Neural cell (in vitro differentiated cells): ENCODE measurements at regions not wholly inside any gene's neighbourhood (a gene's known extent, or its start where the extent isn't known, plus 50 kb on each side); places are given as distances from the start of the nearest gene placed in this dataset.

ENCODE experiments used
- H2AFZ ChIP-seq: fragments of 200-600, 300-800 bp; sonication (generic), shearing (Covaris generic); 2 replicates; pipeline ENCODE4 v1.6.0; 2014; ENCODE audit warnings: low read depth, mild to moderate bottlenecking, antibody characterized with exemption, low read length, moderate library complexity
- H3F3A ChIP-seq: fragments of 200-600 bp; shearing (Covaris generic); 2 replicates; pipeline ENCODE4 v1.6.1; 2016; ENCODE audit warnings: mild to moderate bottlenecking, moderate library complexity, mixed read lengths, antibody characterized with exemption, low read length; ENCODE audit not compliant: insufficient read depth, poor library complexity, severe bottlenecking
- H3K27ac ChIP-seq: fragments of 200-600, 300-800 bp; sonication (generic), shearing (Covaris generic); 2 replicates; pipeline ENCODE4 v1.5.1; 2014; ENCODE audit warnings: mild to moderate bottlenecking, low read length, moderate library complexity
- H3K27me3 ChIP-seq: fragments of 300-800, 200-600 bp; sonication (generic), shearing (Covaris generic); 2 replicates; pipeline ENCODE4 v1.6.0; 2014; ENCODE audit warnings: mild to moderate bottlenecking, low read depth, low read length, moderate library complexity; ENCODE audit not compliant: insufficient read depth
- H3K36me3 ChIP-seq: fragments of 300-800, 200-600 bp; sonication (generic), shearing (Covaris generic); 2 replicates; pipeline ENCODE4 v1.5.1; 2014; ENCODE audit warnings: mild to moderate bottlenecking, antibody characterized with exemption, low read length, moderate library complexity; ENCODE audit not compliant: insufficient read depth
- H3K4me2 ChIP-seq: fragments of 300-800, 200-600 bp; sonication (generic), shearing (Covaris generic); 2 replicates; pipeline ENCODE4 v1.6.0; 2014; ENCODE audit warnings: mild to moderate bottlenecking, low read length
- H3K4me3 ChIP-seq: fragments of 300-800, 200-600 bp; sonication (generic), shearing (Covaris generic); 2 replicates; pipeline ENCODE4 v1.5.1; 2014; ENCODE audit warnings: mild to moderate bottlenecking, low read length, moderate library complexity
- H3K79me2 ChIP-seq: fragments of 200-600 bp; shearing (Covaris generic); replicated peaks from 2 replicates; pipeline ENCODE4 v1.6.0; 2014; ENCODE audit warnings: mild to moderate bottlenecking, low read length, moderate library complexity; ENCODE audit not compliant: insufficient read depth
- H3K9ac ChIP-seq: fragments of 300-800, 200-600 bp; sonication (generic), shearing (Covaris generic); 2 replicates; pipeline ENCODE4 v1.6.1; 2016; ENCODE audit warnings: mild to moderate bottlenecking, low read length, mixed read lengths
- H3K9me2 ChIP-seq: fragments of 200-600 bp; shearing (Covaris generic); 2 replicates; pipeline ENCODE4 v1.6.1; 2016; ENCODE audit warnings: mild to moderate bottlenecking, low read length, mixed read lengths; ENCODE audit not compliant: insufficient read depth
- H3K9me3 ChIP-seq: fragments of 200-600, 300-800 bp; sonication (generic), shearing (Covaris generic); 2 replicates; pipeline ENCODE4 v1.6.1; 2016; ENCODE audit warnings: mild to moderate bottlenecking, mixed run types, low read length, moderate library complexity, mixed read lengths
- H4K20me1 ChIP-seq: fragments of 200-600 bp; shearing (Covaris generic); 2 replicates; pipeline ENCODE4 v1.6.1; 2016; ENCODE audit warnings: mild to moderate bottlenecking, mixed run types; ENCODE audit not compliant: insufficient read depth
- EP300 ChIP-seq: fragments of 450-650 bp; conservative IDR thresholded peaks from 2 replicates; pipeline ENCODE4 v1.6.1; 2014; ENCODE audit warnings: antibody characterized with exemption, mild to moderate bottlenecking, moderate library complexity; ENCODE audit not compliant: poor library complexity, severe bottlenecking
- EZH2 ChIP-seq: fragments of 200-600, 300-800 bp; shearing (Covaris generic), sonication (generic); IDR thresholded peaks from 2 replicates; pipeline ENCODE4 v1.6.1; 2014; ENCODE audit warnings: antibody characterized with exemption, low read length, borderline replicate concordance, mild to moderate bottlenecking; ENCODE audit not compliant: insufficient read depth, poor library complexity, severe bottlenecking
- MXI1 ChIP-seq: fragments of 450-650 bp; conservative IDR thresholded peaks from 2 replicates; pipeline ENCODE4 v1.6.1; 2014; ENCODE audit warnings: antibody characterized with exemption, mild to moderate bottlenecking; ENCODE audit not compliant: poor library complexity, severe bottlenecking
- POLR2AphosphoS5 ChIP-seq: IDR thresholded peaks from 2 replicates; pipeline ENCODE4 v1.6.1; 2012
- RAD21 ChIP-seq: fragments of 450-650 bp; conservative IDR thresholded peaks from 2 replicates; pipeline ENCODE4 v1.6.1; 2014; ENCODE audit warnings: antibody characterized with exemption, mild to moderate bottlenecking, moderate library complexity
- REST ChIP-seq: IDR thresholded peaks from 2 replicates; pipeline ENCODE4 v1.6.1; 2012; ENCODE audit warnings: borderline replicate concordance
- SMC3 ChIP-seq: fragments of 450-650 bp; conservative IDR thresholded peaks from 2 replicates; pipeline ENCODE4 v1.6.1; 2014; ENCODE audit warnings: antibody characterized with exemption, mild to moderate bottlenecking, moderate library complexity; ENCODE audit not compliant: poor library complexity
- TAF1 ChIP-seq: IDR thresholded peaks from 2 replicates; pipeline ENCODE4 v1.6.1; 2012; ENCODE audit warnings: low read depth
- TF ChIP-seq, protein P1 (sequence below): fragments of 450-650 bp; IDR thresholded peaks from 2 replicates; pipeline ENCODE4 v1.5.1; 2014; ENCODE audit warnings: antibody characterized with exemption, mild to moderate bottlenecking, moderate library complexity; ENCODE audit not compliant: poor library complexity, severe bottlenecking

DNA sequence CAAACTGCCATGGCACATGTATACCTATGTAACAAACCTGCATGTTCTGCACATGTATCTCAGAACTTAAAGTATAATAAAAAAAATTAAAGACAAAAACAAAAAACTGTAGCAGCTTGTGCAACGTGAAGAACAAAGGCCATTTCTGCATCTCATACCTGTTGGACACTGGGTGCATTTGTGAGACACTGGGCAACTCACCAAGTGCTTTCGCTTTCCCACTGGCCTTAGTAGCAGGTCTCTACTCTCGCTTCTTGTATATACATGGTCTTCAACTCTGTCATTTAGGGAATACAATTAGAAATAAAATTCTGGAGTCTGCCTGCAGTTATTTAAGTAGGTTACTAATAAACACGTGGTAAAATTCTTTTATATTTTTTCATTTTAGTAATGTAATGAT is 423.8 kb downstream of the CBLN4 start:
- Histone ChIP-seq H3K27ac (no peak overlapping the region), H3K27me3 (no peaks in the 10 kb centered on the region), H3K4me2 (no peak overlapping the region), H4K20me1 (no peaks in the 10 kb centered on the region), H3K36me3 (no peaks in the 10 kb centered on the region), H3K9ac (no peak overlapping the region), H3K79me2 (no peaks in the 10 kb centered on the region), H3K9me3 (no peaks in the 10 kb centered on the region), H3F3A (no peaks in the 10 kb centered on the region), H2AFZ (no peak overlapping the region), H3K9me2 (no peaks in the 10 kb centered on the region), H3K4me3 (no peak overlapping the region)
- no peak for TF ChIP-seq RAD21
- no peak for TF ChIP-seq EP300
- TF ChIP-seq, protein P1, sequence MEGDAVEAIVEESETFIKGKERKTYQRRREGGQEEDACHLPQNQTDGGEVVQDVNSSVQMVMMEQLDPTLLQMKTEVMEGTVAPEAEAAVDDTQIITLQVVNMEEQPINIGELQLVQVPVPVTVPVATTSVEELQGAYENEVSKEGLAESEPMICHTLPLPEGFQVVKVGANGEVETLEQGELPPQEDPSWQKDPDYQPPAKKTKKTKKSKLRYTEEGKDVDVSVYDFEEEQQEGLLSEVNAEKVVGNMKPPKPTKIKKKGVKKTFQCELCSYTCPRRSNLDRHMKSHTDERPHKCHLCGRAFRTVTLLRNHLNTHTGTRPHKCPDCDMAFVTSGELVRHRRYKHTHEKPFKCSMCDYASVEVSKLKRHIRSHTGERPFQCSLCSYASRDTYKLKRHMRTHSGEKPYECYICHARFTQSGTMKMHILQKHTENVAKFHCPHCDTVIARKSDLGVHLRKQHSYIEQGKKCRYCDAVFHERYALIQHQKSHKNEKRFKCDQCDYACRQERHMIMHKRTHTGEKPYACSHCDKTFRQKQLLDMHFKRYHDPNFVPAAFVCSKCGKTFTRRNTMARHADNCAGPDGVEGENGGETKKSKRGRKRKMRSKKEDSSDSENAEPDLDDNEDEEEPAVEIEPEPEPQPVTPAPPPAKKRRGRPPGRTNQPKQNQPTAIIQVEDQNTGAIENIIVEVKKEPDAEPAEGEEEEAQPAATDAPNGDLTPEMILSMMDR = no peak
- TF ChIP-seq EZH2 = no peak
- TF ChIP-seq TAF1 = no peak
- TF ChIP-seq MXI1 = no peak

- TF ChIP-seq MXI1 (no peak), POLR2AphosphoS5 (no peak), RAD21 (no peak), TAF1 (no peak), EZH2 (no peak), REST (no peak), SMC3 (no peak), EP300 (no peak)
- TF ChIP-seq, protein P1 = no peak
- H3K9me3 ChIP-seq = no peaks in the 10 kb centered on the region
These were observed 424.8 kb downstream of the CBLN4 start for GRCh38 chr20:55580475-55580874.

More at GRCh38 chr20:55580475-55580874, 424.8 kb downstream of the CBLN4 start:
- Histone ChIP-seq H4K20me1 (no peaks in the 10 kb centered on the region), H3K36me3 (no peaks in the 10 kb centered on the region), H3F3A (no peaks in the 10 kb centered on the region), H3K27me3 (no peaks in the 10 kb centered on the region), H2AFZ (no peak overlapping the region), H3K27ac (no peak overlapping the region), H3K9ac (no peak overlapping the region), H3K4me3 (no peak overlapping the region), H3K9me2 (no peaks in the 10 kb centered on the region), H3K4me2 (no peak overlapping the region), H3K79me2 (no peaks in the 10 kb centered on the region)
